Panc1 (cell line): ENCODE measurements at regions not wholly inside any gene's neighbourhood (a gene's known extent, or its start where the extent isn't known, plus 50 kb on each side); places are given as distances from the start of the nearest gene placed in this dataset.

ENCODE experiments used
- POLR2AphosphoS5 ChIP-seq: IDR thresholded peaks from 2 replicates; pipeline ENCODE4 v1.6.1; 2012; ENCODE audit warnings: mild to moderate bottlenecking, low read depth, low read length, moderate library complexity
- SIN3A ChIP-seq: IDR thresholded peaks from 2 replicates; pipeline ENCODE4 v1.6.1; 2012; ENCODE audit warnings: low read depth, mild to moderate bottlenecking, low read length, moderate library complexity, borderline replicate concordance; ENCODE audit not compliant: insufficient read depth
- TCF7L2 ChIP-seq: IDR thresholded peaks from 2 replicates; pipeline ENCODE4 v1.6.1; 2011; ENCODE audit warnings: mild to moderate bottlenecking, low read depth, low read length, inconsistent platforms
- TF ChIP-seq, protein P1 (sequence below), 2 experiments: IDR thresholded peaks; 2 replicates each; pipeline ENCODE4 v1.6.1; 2011 to 2012; ENCODE audit warnings: low read depth in 2 of 2, control low read depth in 1 of 2, low read length in 1 of 2, mild to moderate bottlenecking in 1 of 2, moderate library complexity in 1 of 2; ENCODE audit not compliant: insufficient read depth in 1 of 2
- TF ChIP-seq, protein P2 (sequence below): fragments of 450-650 bp; IDR thresholded peaks from 2 replicates; pipeline ENCODE4 v1.5.1; 2017; ENCODE audit warnings: mild to moderate bottlenecking

DNA sequence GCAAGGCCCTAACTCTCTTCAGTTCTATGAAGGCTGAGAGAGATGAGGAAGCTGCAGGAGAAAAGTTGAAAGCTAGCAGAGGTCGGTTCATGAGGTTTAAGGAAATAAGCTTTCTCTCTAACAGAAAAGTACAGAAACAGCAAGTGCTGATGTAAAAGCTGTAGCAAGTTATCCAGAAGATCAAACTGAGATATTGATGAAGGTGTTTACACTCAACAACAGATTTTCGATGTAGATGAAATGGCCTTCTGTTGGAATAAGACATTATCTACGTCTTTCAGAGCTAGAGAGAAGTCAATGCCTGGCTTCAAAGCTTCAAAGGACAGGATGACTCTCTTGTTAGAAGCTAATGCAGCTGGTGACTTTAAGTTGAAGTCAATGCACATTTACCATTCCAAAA is 87.4 kb downstream of the PDCL3 start:
- TF ChIP-seq, protein P1, sequence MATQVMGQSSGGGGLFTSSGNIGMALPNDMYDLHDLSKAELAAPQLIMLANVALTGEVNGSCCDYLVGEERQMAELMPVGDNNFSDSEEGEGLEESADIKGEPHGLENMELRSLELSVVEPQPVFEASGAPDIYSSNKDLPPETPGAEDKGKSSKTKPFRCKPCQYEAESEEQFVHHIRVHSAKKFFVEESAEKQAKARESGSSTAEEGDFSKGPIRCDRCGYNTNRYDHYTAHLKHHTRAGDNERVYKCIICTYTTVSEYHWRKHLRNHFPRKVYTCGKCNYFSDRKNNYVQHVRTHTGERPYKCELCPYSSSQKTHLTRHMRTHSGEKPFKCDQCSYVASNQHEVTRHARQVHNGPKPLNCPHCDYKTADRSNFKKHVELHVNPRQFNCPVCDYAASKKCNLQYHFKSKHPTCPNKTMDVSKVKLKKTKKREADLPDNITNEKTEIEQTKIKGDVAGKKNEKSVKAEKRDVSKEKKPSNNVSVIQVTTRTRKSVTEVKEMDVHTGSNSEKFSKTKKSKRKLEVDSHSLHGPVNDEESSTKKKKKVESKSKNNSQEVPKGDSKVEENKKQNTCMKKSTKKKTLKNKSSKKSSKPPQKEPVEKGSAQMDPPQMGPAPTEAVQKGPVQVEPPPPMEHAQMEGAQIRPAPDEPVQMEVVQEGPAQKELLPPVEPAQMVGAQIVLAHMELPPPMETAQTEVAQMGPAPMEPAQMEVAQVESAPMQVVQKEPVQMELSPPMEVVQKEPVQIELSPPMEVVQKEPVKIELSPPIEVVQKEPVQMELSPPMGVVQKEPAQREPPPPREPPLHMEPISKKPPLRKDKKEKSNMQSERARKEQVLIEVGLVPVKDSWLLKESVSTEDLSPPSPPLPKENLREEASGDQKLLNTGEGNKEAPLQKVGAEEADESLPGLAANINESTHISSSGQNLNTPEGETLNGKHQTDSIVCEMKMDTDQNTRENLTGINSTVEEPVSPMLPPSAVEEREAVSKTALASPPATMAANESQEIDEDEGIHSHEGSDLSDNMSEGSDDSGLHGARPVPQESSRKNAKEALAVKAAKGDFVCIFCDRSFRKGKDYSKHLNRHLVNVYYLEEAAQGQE (IDR thresholded peaks at IDR 0.05; ENCODE audit: insufficient read depth in 1 of 2, low read depth in 2 of 2, low read length in 1 of 2), result no peak
- TF ChIP-seq, protein P2, sequence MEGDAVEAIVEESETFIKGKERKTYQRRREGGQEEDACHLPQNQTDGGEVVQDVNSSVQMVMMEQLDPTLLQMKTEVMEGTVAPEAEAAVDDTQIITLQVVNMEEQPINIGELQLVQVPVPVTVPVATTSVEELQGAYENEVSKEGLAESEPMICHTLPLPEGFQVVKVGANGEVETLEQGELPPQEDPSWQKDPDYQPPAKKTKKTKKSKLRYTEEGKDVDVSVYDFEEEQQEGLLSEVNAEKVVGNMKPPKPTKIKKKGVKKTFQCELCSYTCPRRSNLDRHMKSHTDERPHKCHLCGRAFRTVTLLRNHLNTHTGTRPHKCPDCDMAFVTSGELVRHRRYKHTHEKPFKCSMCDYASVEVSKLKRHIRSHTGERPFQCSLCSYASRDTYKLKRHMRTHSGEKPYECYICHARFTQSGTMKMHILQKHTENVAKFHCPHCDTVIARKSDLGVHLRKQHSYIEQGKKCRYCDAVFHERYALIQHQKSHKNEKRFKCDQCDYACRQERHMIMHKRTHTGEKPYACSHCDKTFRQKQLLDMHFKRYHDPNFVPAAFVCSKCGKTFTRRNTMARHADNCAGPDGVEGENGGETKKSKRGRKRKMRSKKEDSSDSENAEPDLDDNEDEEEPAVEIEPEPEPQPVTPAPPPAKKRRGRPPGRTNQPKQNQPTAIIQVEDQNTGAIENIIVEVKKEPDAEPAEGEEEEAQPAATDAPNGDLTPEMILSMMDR, result no peak
- TF ChIP-seq POLR2AphosphoS5, result no peak
- TF ChIP-seq SIN3A, result no peak
- no peak for TF ChIP-seq TCF7L2
